HEK293T (cell line): ENCODE measurements at regions not wholly inside any gene's neighbourhood (a gene's known extent, or its start where the extent isn't known, plus 50 kb on each side); places are given as distances from the start of the nearest gene placed in this dataset.

Experiments used
- CTCF ChIA-PET: fragments of 350-600 bp; formaldehyde crosslinking; extraction: SDS; loops from one replicate; lab custom pipeline; 2021; ENCODE audit warnings: antibody characterized with exemption, inconsistent platforms; lab: Yijun Ruan, JAX
- POLR2A ChIA-PET: fragments of 350-600 bp; formaldehyde crosslinking; extraction: SDS; loops from one replicate; lab custom pipeline; 2020; ENCODE audit warnings: antibody characterized with exemption, inconsistent platforms; lab: Yijun Ruan, JAX
- DNase-seq: peaks from one replicate; pipeline ENCODE4 v3.0.0; 2012; ENCODE audit warnings: mixed read lengths; ENCODE audit errors: extremely low spot score
- ARNT ChIP-seq: fragments of 450-650 bp; IDR thresholded peaks from 2 replicates; pipeline ENCODE4 v1.6.1; 2017; ENCODE audit warnings: mild to moderate bottlenecking
- BHLHE40 ChIP-seq: fragments of 450-650 bp; IDR thresholded peaks from 2 replicates; pipeline ENCODE4 v1.6.1; 2016; ENCODE audit warnings: mild to moderate bottlenecking, moderate library complexity, borderline replicate concordance
- CTBP1 ChIP-seq: fragments of 450-650 bp; IDR thresholded peaks from 2 replicates; pipeline ENCODE4 v1.6.1; 2016; ENCODE audit warnings: borderline replicate concordance
- ELF4 ChIP-seq: fragments of 450-650 bp; IDR thresholded peaks from 2 replicates; pipeline ENCODE4 v1.6.1; 2017; ENCODE audit warnings: antibody characterized with exemption
- FOXA1 ChIP-seq: fragments of 450-650 bp; IDR thresholded peaks from 2 replicates; pipeline ENCODE4 v1.6.1; 2016; ENCODE audit warnings: mild to moderate bottlenecking
- FOXK2 ChIP-seq: fragments of 450-650 bp; IDR thresholded peaks from 2 replicates; pipeline ENCODE4 v1.6.1; 2016; ENCODE audit warnings: mild to moderate bottlenecking
- FOXM1 ChIP-seq: fragments of 450-650 bp; IDR thresholded peaks from 2 replicates; pipeline ENCODE4 v1.6.1; 2017; ENCODE audit warnings: mild to moderate bottlenecking, borderline replicate concordance
- HDGF ChIP-seq: fragments of 450-650 bp; IDR thresholded peaks from 2 replicates; pipeline ENCODE4 v1.6.1; 2017; ENCODE audit warnings: antibody characterized with exemption, borderline replicate concordance
- L3MBTL2 ChIP-seq: fragments of 450-650 bp; conservative IDR thresholded peaks from 2 replicates; pipeline ENCODE4 v1.6.1; 2016; ENCODE audit warnings: mild to moderate bottlenecking
- LEF1 ChIP-seq: fragments of 450-650 bp; IDR thresholded peaks from 2 replicates; pipeline ENCODE4 v1.6.1; 2017; ENCODE audit warnings: mild to moderate bottlenecking, borderline replicate concordance
- NFRKB ChIP-seq: fragments of 450-650 bp; IDR thresholded peaks from 2 replicates; pipeline ENCODE4 v1.6.1; 2016; ENCODE audit warnings: mild to moderate bottlenecking, moderate library complexity
- SP1 ChIP-seq: fragments of 450-650 bp; IDR thresholded peaks from 2 replicates; pipeline ENCODE4 v1.6.1; 2017
- SUZ12 ChIP-seq: fragments of 450-650 bp; IDR thresholded peaks from 2 replicates; pipeline ENCODE4 v1.6.1; 2016; ENCODE audit warnings: mild to moderate bottlenecking
- TARDBP ChIP-seq: fragments of 450-650 bp; IDR thresholded peaks from 2 replicates; pipeline ENCODE4 v1.6.1; 2016
- ZNF384 ChIP-seq: fragments of 450-650 bp; IDR thresholded peaks from 2 replicates; pipeline ENCODE4 v1.6.1; 2016
- TF ChIP-seq, protein P1 (sequence below): fragments of 450-650 bp; IDR thresholded peaks from 2 replicates; pipeline ENCODE4 v1.6.1; 2016

GRCh38 chr5:92769978-92770377 is 811.0 kb downstream of the NR2F1-AS1 start:
- POLR2A ChIA-PET: no interaction called here
- DNase-seq: no peak
- CTCF ChIA-PET: no interaction called here
- TF ChIP-seq FOXK2 (no peak), BHLHE40 (no peak), FOXA1 (no peak), HDGF (no peak), FOXM1 (no peak), SUZ12 (no peak), L3MBTL2 (no peak), LEF1 (no peak), TARDBP (no peak)
- TF ChIP-seq, protein P1, sequence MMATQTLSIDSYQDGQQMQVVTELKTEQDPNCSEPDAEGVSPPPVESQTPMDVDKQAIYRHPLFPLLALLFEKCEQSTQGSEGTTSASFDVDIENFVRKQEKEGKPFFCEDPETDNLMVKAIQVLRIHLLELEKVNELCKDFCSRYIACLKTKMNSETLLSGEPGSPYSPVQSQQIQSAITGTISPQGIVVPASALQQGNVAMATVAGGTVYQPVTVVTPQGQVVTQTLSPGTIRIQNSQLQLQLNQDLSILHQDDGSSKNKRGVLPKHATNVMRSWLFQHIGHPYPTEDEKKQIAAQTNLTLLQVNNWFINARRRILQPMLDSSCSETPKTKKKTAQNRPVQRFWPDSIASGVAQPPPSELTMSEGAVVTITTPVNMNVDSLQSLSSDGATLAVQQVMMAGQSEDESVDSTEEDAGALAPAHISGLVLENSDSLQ: no peak

- CTCF ChIA-PET: no interaction called here
- no peak for DNase-seq
- POLR2A ChIA-PET: no interaction called here
- TF ChIP-seq, protein P1: no peak
- TF ChIP-seq CTBP1 (no peak), TARDBP (no peak), HDGF (no peak), BHLHE40 (no peak), SUZ12 (no peak), FOXK2 (no peak), FOXM1 (no peak), SP1 (no peak), FOXA1 (no peak), LEF1 (no peak), ZNF384 (no peak)
These were observed 819.4 kb downstream of the NR2F1-AS1 start for GRCh38 chr5:92761585-92761984.

DNA sequence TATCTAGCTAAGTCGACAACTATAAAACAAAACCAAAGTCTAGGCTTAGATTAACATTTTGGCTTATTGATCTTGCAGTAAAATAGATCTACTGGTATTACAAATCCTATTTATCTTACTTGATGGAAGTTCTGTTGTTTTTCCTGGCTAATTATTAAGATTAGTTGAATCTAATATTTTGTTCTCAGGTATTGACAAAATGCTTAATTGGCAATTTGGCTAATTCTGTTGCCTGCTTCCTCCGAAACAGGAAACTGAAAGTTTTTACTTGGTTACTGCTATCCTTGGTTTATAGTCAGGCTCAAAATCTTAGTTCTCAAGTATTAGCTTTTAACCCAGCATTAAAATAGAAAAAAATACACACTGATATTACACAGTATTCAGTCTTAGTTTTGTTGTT is 820.5 kb downstream of the NR2F1-AS1 start:
- POLR2A ChIA-PET: no interaction called here
- CTCF ChIA-PET: no interaction called here
- no peak for TF ChIP-seq ZNF384
- TF ChIP-seq, protein P1: no peak
- TF ChIP-seq FOXA1: no peak
- no peak for TF ChIP-seq L3MBTL2
- TF ChIP-seq NFRKB: no peak
- TF ChIP-seq BHLHE40: no peak
- no peak for TF ChIP-seq ARNT
- no peak for TF ChIP-seq CTBP1
- TF ChIP-seq SUZ12: no peak
- no peak for TF ChIP-seq FOXK2
- TF ChIP-seq HDGF: no peak
- TF ChIP-seq LEF1: no peak
- no peak for TF ChIP-seq SP1
- TF ChIP-seq TARDBP: no peak
- TF ChIP-seq ELF4: no peak
- TF ChIP-seq FOXM1: no peak
- DNase-seq: no peak

- TF ChIP-seq, protein P1: no peak
- no peak for TF ChIP-seq BHLHE40
- no peak for TF ChIP-seq CTBP1
- no peak for TF ChIP-seq LEF1
- TF ChIP-seq SUZ12: no peak
- TF ChIP-seq FOXM1: no peak
- no peak for TF ChIP-seq HDGF
- TF ChIP-seq SP1: no peak
- TF ChIP-seq ELF4: no peak
- TF ChIP-seq FOXK2: no peak
- no peak for TF ChIP-seq NFRKB
- TF ChIP-seq ZNF384: no peak
- TF ChIP-seq L3MBTL2: no peak
- TF ChIP-seq ARNT: no peak
- no peak for TF ChIP-seq TARDBP
- TF ChIP-seq FOXA1: no peak
- DNase-seq: no peak
- POLR2A ChIA-PET: no interaction called here
- CTCF ChIA-PET: no interaction called here
These were observed 822.5 kb downstream of the NR2F1-AS1 start for GRCh38 chr5:92758552-92758951.

DNA sequence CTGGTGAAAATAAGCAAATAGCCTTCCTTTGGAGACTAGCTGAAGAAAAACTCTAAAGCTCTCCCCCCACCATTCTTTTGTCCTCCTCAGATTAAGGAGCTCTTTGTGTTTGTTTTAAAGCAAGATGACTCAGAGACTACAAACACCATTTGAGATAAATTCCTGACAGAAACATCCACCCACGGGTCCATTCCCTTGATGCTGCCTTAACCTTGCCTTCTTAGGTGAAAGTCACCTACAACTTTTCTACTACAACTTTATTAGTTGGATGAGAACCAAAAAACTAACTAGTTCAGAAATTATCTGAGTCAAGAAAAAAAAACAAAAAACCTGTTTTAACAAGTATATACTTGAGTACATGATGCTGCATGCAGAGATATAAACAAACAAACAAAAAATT is 831.1 kb downstream of the NR2F1-AS1 start:
- ChIA-PET CTCF (no interaction called here), POLR2A (no interaction called here)
- TF ChIP-seq TARDBP (no peak), BHLHE40 (no peak), FOXA1 (no peak), ELF4 (no peak), FOXK2 (no peak), SUZ12 (no peak), L3MBTL2 (no peak)
- DNase-seq: no peak

DNA sequence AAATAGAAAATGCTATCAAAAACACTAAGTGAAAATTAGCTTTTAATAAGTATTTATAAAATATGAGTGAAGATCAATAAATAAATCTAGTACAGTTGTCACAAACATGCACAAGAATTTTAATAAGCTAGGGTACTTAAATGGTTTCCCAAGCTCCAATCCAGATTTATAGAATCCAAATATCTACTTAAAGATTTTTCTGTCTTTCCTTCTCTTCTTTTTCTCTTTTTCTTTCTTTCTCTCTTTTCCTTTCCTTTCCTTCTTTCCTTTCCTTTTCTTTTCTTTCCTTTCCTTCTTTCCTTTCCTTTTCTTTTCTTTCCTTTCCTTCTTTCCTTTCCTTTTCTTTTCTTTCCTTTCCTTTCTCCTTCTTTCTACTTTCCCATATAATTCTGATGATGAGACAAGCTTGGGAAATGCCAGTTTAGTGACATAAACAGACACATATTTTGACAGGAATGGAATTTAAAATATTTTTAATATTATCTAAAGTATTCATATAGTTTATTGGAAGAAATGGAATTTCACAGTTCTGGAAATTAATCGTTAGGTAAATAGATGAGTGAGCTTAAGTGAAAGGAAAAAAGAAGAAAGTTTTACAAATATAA is 832.8 kb downstream of the NR2F1-AS1 start:
- ChIA-PET POLR2A (no interaction called here), CTCF (no interaction called here)
- DNase-seq: no peak
- no peak for TF ChIP-seq CTBP1
- TF ChIP-seq, protein P1: no peak
- TF ChIP-seq L3MBTL2: no peak
- TF ChIP-seq ZNF384: no peak
- TF ChIP-seq ELF4: no peak
- TF ChIP-seq SP1: no peak
- TF ChIP-seq SUZ12: no peak
- TF ChIP-seq ARNT: no peak
- TF ChIP-seq HDGF: no peak
- no peak for TF ChIP-seq FOXK2
- no peak for TF ChIP-seq FOXM1
- no peak for TF ChIP-seq LEF1
- no peak for TF ChIP-seq FOXA1
- no peak for TF ChIP-seq NFRKB
- TF ChIP-seq TARDBP: no peak
